ENCODE measurements at regions not wholly inside any gene's neighbourhood (a gene's known extent, or its start where the extent isn't known, plus 50 kb on each side); places are given as distances from the start of the nearest gene placed in this dataset.

DNA sequence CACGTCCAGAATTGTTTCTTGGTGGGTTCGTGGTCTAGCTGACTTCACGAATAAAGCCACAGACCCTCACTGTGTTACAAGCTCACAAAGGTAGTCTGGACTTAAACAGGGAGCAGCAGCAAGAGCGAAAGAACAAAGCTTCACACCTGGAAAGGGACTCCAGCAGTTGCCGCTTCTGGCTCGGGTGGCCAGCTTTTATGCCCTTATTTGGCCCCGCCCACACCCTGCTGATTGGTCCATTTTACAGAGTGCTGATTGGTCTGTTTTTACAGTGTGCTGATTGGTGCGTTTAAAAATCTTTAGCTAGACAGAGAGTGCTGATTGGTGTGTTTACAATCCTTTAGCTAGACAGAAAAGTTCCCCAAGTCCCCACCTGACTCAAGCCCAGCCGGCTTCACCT is 194.2 kb upstream of the NDN start:
- no peak for TF ChIP-seq POLR2A (IDR thresholded peaks at IDR 0.05)
- TF ChIP-seq, protein P1, sequence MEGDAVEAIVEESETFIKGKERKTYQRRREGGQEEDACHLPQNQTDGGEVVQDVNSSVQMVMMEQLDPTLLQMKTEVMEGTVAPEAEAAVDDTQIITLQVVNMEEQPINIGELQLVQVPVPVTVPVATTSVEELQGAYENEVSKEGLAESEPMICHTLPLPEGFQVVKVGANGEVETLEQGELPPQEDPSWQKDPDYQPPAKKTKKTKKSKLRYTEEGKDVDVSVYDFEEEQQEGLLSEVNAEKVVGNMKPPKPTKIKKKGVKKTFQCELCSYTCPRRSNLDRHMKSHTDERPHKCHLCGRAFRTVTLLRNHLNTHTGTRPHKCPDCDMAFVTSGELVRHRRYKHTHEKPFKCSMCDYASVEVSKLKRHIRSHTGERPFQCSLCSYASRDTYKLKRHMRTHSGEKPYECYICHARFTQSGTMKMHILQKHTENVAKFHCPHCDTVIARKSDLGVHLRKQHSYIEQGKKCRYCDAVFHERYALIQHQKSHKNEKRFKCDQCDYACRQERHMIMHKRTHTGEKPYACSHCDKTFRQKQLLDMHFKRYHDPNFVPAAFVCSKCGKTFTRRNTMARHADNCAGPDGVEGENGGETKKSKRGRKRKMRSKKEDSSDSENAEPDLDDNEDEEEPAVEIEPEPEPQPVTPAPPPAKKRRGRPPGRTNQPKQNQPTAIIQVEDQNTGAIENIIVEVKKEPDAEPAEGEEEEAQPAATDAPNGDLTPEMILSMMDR (IDR thresholded peaks at IDR 0.05): no peak
